HT1080 (cell line): ENCODE measurements at regions not wholly inside any gene's neighbourhood (a gene's known extent, or its start where the extent isn't known, plus 50 kb on each side); places are given as distances from the start of the nearest gene placed in this dataset.
"Not testable (repeated sequence)": the region's sequence is repeated elsewhere in the genome, so short reads cannot be mapped to it uniquely, and the experiment has no call there.

Source experiments
- DNase-seq: peaks from one replicate; pipeline ENCODE4 v3.0.0-alpha.2; 2015; ENCODE audit warnings: low read depth

- no peak for DNase-seq
Measured at GRCh38 chr3:187540847-187541246, 129.3 kb downstream of the SST start.

- DNase-seq, result no peak
Measured at GRCh38 chr3:187536185-187536584, 134.0 kb downstream of the SST start.

GRCh38 chr3:187533797-187534196, 136.4 kb downstream of the SST start:
- DNase-seq, result no peak

- DNase-seq, result no peak
Measured at GRCh38 chr3:187531831-187532230, 138.4 kb downstream of the SST start.

- DNase-seq, result no peak
Measured at GRCh38 chr3:187522890-187523289, 147.3 kb downstream of the SST start.

GRCh38 chr3:187522293-187522692, 147.9 kb downstream of the SST start:
- no peak for DNase-seq

- no peak for DNase-seq
Measured at GRCh38 chr3:187521546-187521945, 148.6 kb downstream of the SST start.

GRCh38 chr3:187520027-187520945, 149.9 kb downstream of the SST start:
- no peak for DNase-seq

- peak; percentile 16 for DNase-seq
Measured at GRCh38 chr3:187519428-187519890, 150.7 kb downstream of the SST start.

- no peak for DNase-seq
Measured at GRCh38 chr3:187518616-187519015, 150.4 kb downstream of the RTP4 start.

GRCh38 chr3:187518207-187518606, 150.0 kb downstream of the RTP4 start:
- no peak for DNase-seq

- DNase-seq, result no peak
Measured at GRCh38 chr3:187516446-187517185, 148.4 kb downstream of the RTP4 start.

GRCh38 chr3:187507905-187508304, 139.7 kb downstream of the RTP4 start:
- DNase-seq, result no peak

- DNase-seq, result no peak
Measured at GRCh38 chr3:187507266-187507665, 139.1 kb downstream of the RTP4 start.

GRCh38 chr3:187504435-187504834, 136.2 kb downstream of the RTP4 start:
- no peak for DNase-seq

GRCh38 chr3:187498211-187498724, 130.1 kb downstream of the RTP4 start:
- no peak for DNase-seq

GRCh38 chr3:187497052-187497451, 128.9 kb downstream of the RTP4 start:
- no peak for DNase-seq

GRCh38 chr3:187494056-187494455, 125.9 kb downstream of the RTP4 start:
- not testable (repeated sequence) for DNase-seq

GRCh38 chr3:187491371-187491770, 123.2 kb downstream of the RTP4 start:
- DNase-seq, result no peak

GRCh38 chr3:187490366-187490765, 122.2 kb downstream of the RTP4 start:
- no peak for DNase-seq

GRCh38 chr3:187484547-187485295, 116.5 kb downstream of the RTP4 start:
- no peak for DNase-seq
